A172 (cell line): ENCODE measurements at regions not wholly inside any gene's neighbourhood (a gene's known extent, or its start where the extent isn't known, plus 50 kb on each side); places are given as distances from the start of the nearest gene placed in this dataset.
"Not testable (repeated sequence)": the region's sequence is repeated elsewhere in the genome, so short reads cannot be mapped to it uniquely, and the experiment has no call there.

Experiments used
- DNase-seq: peaks from one replicate; pipeline ENCODE4 v3.0.0-alpha.2; 2015; ENCODE audit warnings: low spot score

GRCh38 chr6:12348530-12349511 is 58.7 kb downstream of the EDN1 start:
- DNase-seq, result peak; percentile 95

GRCh38 chr6:12350644-12351170 is 60.5 kb downstream of the EDN1 start:
- DNase-seq, result no peak

- DNase-seq, result no peak
Measured at GRCh38 chr6:12351672-12352071, 61.5 kb downstream of the EDN1 start.

GRCh38 chr6:12353731-12354130 is 63.6 kb downstream of the EDN1 start:
- no peak for DNase-seq

GRCh38 chr6:12354499-12354898 is 64.3 kb downstream of the EDN1 start:
- DNase-seq, result no peak

- no peak for DNase-seq
Measured at GRCh38 chr6:12355354-12355753, 65.2 kb downstream of the EDN1 start.

- DNase-seq, result no peak
Measured at GRCh38 chr6:12356431-12356830, 66.3 kb downstream of the EDN1 start.

- DNase-seq, result no peak
Measured at GRCh38 chr6:12356983-12357972, 67.1 kb downstream of the EDN1 start.

GRCh38 chr6:12359036-12359435 is 68.9 kb downstream of the EDN1 start:
- no peak for DNase-seq

GRCh38 chr6:12361042-12361765 is 71.0 kb downstream of the EDN1 start:
- DNase-seq, result no peak

GRCh38 chr6:12363277-12363650 is 73.1 kb downstream of the EDN1 start:
- DNase-seq, result not testable (repeated sequence)

- DNase-seq, result no peak
Measured at GRCh38 chr6:12363651-12364381, 73.7 kb downstream of the EDN1 start.

GRCh38 chr6:12364621-12365020 is 74.5 kb downstream of the EDN1 start:
- DNase-seq, result no peak

- DNase-seq, result no peak
Measured at GRCh38 chr6:12366731-12367130, 76.6 kb downstream of the EDN1 start.

GRCh38 chr6:12367412-12367811 is 77.3 kb downstream of the EDN1 start:
- DNase-seq, result no peak

GRCh38 chr6:12369355-12369754 is 79.2 kb downstream of the EDN1 start:
- no peak for DNase-seq

- no peak for DNase-seq
Measured at GRCh38 chr6:12369781-12370262, 79.7 kb downstream of the EDN1 start.

- DNase-seq, result no peak
Measured at GRCh38 chr6:12371151-12371550, 81.0 kb downstream of the EDN1 start.

- DNase-seq, result peak; percentile 27
Measured at GRCh38 chr6:12371641-12372146, 81.5 kb downstream of the EDN1 start.

GRCh38 chr6:12379181-12379580 is 89.0 kb downstream of the EDN1 start:
- no peak for DNase-seq
